HepG2 (cell line): ENCODE measurements at regions not wholly inside any gene's neighbourhood (a gene's known extent, or its start where the extent isn't known, plus 50 kb on each side); places are given as distances from the start of the nearest gene placed in this dataset.

Source experiments
- ATAC-seq: fragments of 200-7000 bp; cut with Tn5 transposase; 3 replicates; pipeline ENCODE4 v1.9.1; 2020; ENCODE audit warnings: mild to moderate bottlenecking, moderate library complexity
- BruUV-seq: library from RNA; stranded (reverse); fragments of 400-500 nt; replicated peaks from 2 replicates; lab custom pipeline; 2021; lab: Mats Ljungman, UMichigan
- CTCF ChIA-PET: fragments of 300-600 bp; formaldehyde crosslinking; extraction: SDS; loops from one replicate; lab custom pipeline; 2021; ENCODE audit warnings: low total read pairs, inconsistent platforms, low intra/inter-chr PET ratio; lab: Yijun Ruan, JAX
- POLR2A ChIA-PET: fragments of 350-600 bp; sonication (Branson Sonifier 250); formaldehyde crosslinking; loops from one replicate; lab custom pipeline; 2020; ENCODE audit warnings: antibody characterized with exemption, inconsistent platforms; lab: Yijun Ruan, JAX
- DNase-seq: peaks from one replicate; pipeline ENCODE4 v3.0.0-alpha.2; 2015; ENCODE audit warnings: low spot score
- FAIRE-seq: peaks from 3 replicates; lab custom pipeline; 2011; peaks lifted over from hg19 to GRCh38; lab: Jason Lieb, UNC
- H2AFZ ChIP-seq: one replicate; pipeline ENCODE4 v1.6.1; 2011; ENCODE audit warnings: low read length, inconsistent platforms
- H3K27ac ChIP-seq: fragments of 300-600 bp; 3 replicates; pipeline ENCODE4 v1.8.0; 2011; ENCODE audit warnings: mixed run types, mild to moderate bottlenecking, mixed read lengths, low read length, inconsistent platforms; ENCODE audit not compliant: insufficient read depth; ENCODE audit errors: extremely low read length
- H3K27me3 ChIP-seq, 2 experiments: fragments of 200-600 bp in 1 of 2; 2 replicates in 1 of 2; 3 replicates in 1 of 2; pipeline versions ENCODE4 v1.6.0 to v1.8.0; 2011; ENCODE audit warnings: low read length in 2 of 2, mild to moderate bottlenecking in 2 of 2, moderate library complexity in 2 of 2, inconsistent platforms in 1 of 2; ENCODE audit not compliant: insufficient read depth in 2 of 2, control insufficient read depth in 1 of 2
- H3K36me3 ChIP-seq, 2 experiments: fragments of 200-600 bp in 1 of 2; replicated peaks in 1 of 2; 2 replicates in 1 of 2; 3 replicates in 1 of 2; pipeline versions ENCODE4 v1.5.1 to v1.8.0; 2011; ENCODE audit warnings: low read length in 2 of 2, inconsistent platforms in 1 of 2; ENCODE audit not compliant: insufficient read depth in 2 of 2, control insufficient read depth in 1 of 2
- H3K4me1 ChIP-seq: 2 replicates; pipeline ENCODE4 v1.5.1; 2012; ENCODE audit warnings: low read length, inconsistent platforms; ENCODE audit not compliant: insufficient read depth
- H3K4me2 ChIP-seq: 2 replicates; pipeline ENCODE4 v1.6.0; 2011; ENCODE audit warnings: low read depth, low read length, inconsistent platforms
- H3K4me3 ChIP-seq, 3 experiments: fragments of 200-600 bp in 1 of 3; sonication (generic), shearing (Covaris generic) in 1 of 3; replicated peaks in 1 of 3; 2 replicates each; pipeline ENCODE4 v1.5.1; 2011 to 2016; ENCODE audit warnings: low read length in 3 of 3, inconsistent platforms in 2 of 3, low read depth in 2 of 3, mild to moderate bottlenecking in 2 of 3, control low read depth in 1 of 3, mixed read lengths in 1 of 3; ENCODE audit not compliant: insufficient read depth in 1 of 3
- H3K79me2 ChIP-seq: one replicate; pipeline ENCODE4 v1.6.1; 2011; ENCODE audit warnings: low read length, inconsistent platforms; ENCODE audit not compliant: insufficient read depth
- H3K9ac ChIP-seq: 2 replicates; pipeline ENCODE4 v1.6.0; 2011; ENCODE audit warnings: mild to moderate bottlenecking, low read depth, low read length, inconsistent platforms; ENCODE audit not compliant: insufficient read depth
- H3K9me3 ChIP-seq: 2 replicates; pipeline ENCODE4 v1.5.1; 2012; ENCODE audit warnings: mild to moderate bottlenecking, low read length
- H4K20me1 ChIP-seq: 2 replicates; pipeline ENCODE4 v1.6.0; 2011; ENCODE audit warnings: inconsistent platforms, mild to moderate bottlenecking, low read length, moderate library complexity; ENCODE audit not compliant: insufficient read depth
- CHD2 ChIP-seq: IDR thresholded peaks from 2 replicates; pipeline ENCODE4 v1.6.1; 2011; ENCODE audit warnings: low read depth, low read length, improper control_type of control experiment
- MAFF ChIP-seq: IDR thresholded peaks from 2 replicates; pipeline ENCODE4 v1.6.1; 2011; ENCODE audit warnings: low read depth, low read length, improper control_type of control experiment
- MAFK ChIP-seq, 2 experiments: IDR thresholded peaks in 1 of 2; conservative IDR thresholded peaks in 1 of 2; 2 replicates each; pipeline ENCODE4 v1.6.1; 2011; ENCODE audit warnings: improper control_type of control experiment in 2 of 2, low read length in 2 of 2
- MLLT10 ChIP-seq: sonication (generic); formaldehyde crosslinking; IDR thresholded peaks from 2 replicates; pipeline ENCODE4 v1.4.0; 2020; ENCODE audit warnings: missing genetic modification reagents
- ZFP36 ChIP-seq: fragments of 150-350 bp; IDR thresholded peaks from 2 replicates; pipeline ENCODE4 v1.6.1; 2018; ENCODE audit warnings: borderline replicate concordance, low read length, low read depth; ENCODE audit not compliant: partially characterized antibody
- ZKSCAN5 ChIP-seq: sonication (generic); formaldehyde crosslinking; IDR thresholded peaks from 2 replicates; pipeline ENCODE4 v1.5.1; 2020; ENCODE audit warnings: mild to moderate bottlenecking, missing genetic modification reagents
- ZNF552 ChIP-seq: sonication (generic); formaldehyde crosslinking; IDR thresholded peaks from 2 replicates; pipeline ENCODE4 v1.9.0; 2022; ENCODE audit warnings: missing genetic modification reagents, mild to moderate bottlenecking, borderline replicate concordance
- WGBS: methylation state at CpG from one replicate; pipeline ENCODE4 v1.1.6; 2017; ENCODE audit warnings: low lambda C conversion rate; 5-methylcytosine and 5-hydroxymethylcytosine counted together
- in situ Hi-C: cut with HindIII; loops from 2 replicates; pipeline ENCODE4 v1.10.0; 2017; ENCODE audit warnings: low pct_unique_long_range_greater_than_20kb; ENCODE audit not compliant: extremely low pct_ligation_motif_present
- intact Hi-C: fragments of 100-400 bp; cut with micrococcal nuclease; formaldehyde crosslinking; loops from one replicate; pipeline ENCODE4 v1.10.0; 2022; ENCODE audit not compliant: unreplicated experiment
- TF ChIP-seq, protein P1 (sequence below), 2 experiments: sonication (generic) in 1 of 2; formaldehyde crosslinking in 1 of 2; IDR thresholded peaks; 2 replicates each; pipeline versions ENCODE4 v1.4.0 to v1.6.1; 2018 to 2020; ENCODE audit warnings: missing genetic modification reagents in 2 of 2, borderline replicate concordance in 1 of 2, low read depth in 1 of 2, mild to moderate bottlenecking in 1 of 2, missing biosample characterization in 1 of 2
- TF ChIP-seq, protein P2 (sequence below): sonication (generic); formaldehyde crosslinking; IDR thresholded peaks from 2 replicates; pipeline ENCODE4 v1.5.0; 2020; ENCODE audit warnings: missing genetic modification reagents
- TF ChIP-seq, protein P3 (sequence below): sonication (generic); formaldehyde crosslinking; IDR thresholded peaks from 2 replicates; pipeline ENCODE4 v1.4.0; 2020; ENCODE audit warnings: mild to moderate bottlenecking, missing genetic modification reagents

DNA sequence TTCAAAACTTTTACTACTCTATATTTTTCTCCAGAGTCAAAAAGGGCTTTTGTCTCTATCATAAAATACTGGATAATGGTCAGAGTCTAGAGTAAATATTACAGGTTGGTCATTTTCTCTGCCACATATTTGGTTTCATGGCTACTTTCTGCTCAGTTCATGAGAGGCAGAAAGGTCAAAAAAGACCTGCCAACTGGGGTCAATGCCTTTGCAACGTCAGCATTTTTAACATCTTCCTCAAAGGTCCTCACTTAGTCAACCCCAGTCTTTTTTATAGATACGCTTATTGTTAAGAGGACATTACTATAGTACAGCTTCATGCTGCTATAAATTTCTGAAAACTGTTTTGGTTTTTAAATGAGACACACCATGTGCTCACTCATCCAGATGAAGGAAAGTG is 312.1 kb upstream of the ARHGEF26 start:
- TF ChIP-seq MAFK (conservative IDR thresholded peaks at IDR 0.05 in 1 of 2, IDR thresholded peaks at IDR 0.05 in 1 of 2; ENCODE audit: low read length in 2 of 2) (peak; percentile 63 to 87; a peak in 3 of 4 replicates), CHD2 (no peak), MAFF (peak; percentile 77)
- TF ChIP-seq, protein P1, sequence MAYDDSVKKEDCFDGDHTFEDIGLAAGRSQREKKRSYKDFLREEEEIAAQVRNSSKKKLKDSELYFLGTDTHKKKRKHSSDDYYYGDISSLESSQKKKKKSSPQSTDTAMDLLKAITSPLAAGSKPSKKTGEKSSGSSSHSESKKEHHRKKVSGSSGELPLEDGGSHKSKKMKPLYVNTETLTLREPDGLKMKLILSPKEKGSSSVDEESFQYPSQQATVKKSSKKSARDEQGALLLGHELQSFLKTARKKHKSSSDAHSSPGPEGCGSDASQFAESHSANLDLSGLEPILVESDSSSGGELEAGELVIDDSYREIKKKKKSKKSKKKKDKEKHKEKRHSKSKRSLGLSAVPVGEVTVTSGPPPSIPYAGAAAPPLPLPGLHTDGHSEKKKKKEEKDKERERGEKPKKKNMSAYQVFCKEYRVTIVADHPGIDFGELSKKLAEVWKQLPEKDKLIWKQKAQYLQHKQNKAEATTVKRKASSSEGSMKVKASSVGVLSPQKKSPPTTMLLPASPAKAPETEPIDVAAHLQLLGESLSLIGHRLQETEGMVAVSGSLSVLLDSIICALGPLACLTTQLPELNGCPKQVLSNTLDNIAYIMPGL (CRISPR knock-in tag; IDR thresholded peaks at IDR 0.05; ENCODE audit: borderline replicate concordance in 1 of 2, low read depth in 1 of 2) = no peak
- POLR2A ChIA-PET = no interaction called here
- Histone ChIP-seq H2AFZ (no peak overlapping the region), H3K36me3 (no peaks in the 10 kb centered on the region), H3K9ac (no peak overlapping the region), H3K27me3 (no peaks in the 10 kb centered on the region), H3K4me2 (no peak overlapping the region), H3K79me2 (no peaks in the 10 kb centered on the region), H3K4me1 (no peaks in the 10 kb centered on the region), H3K4me3 (no peak overlapping the region), H3K9me3 (no peaks in the 10 kb centered on the region), H3K27ac (no peak overlapping the region), H4K20me1 (no peaks in the 10 kb centered on the region)
- FAIRE-seq (no peak), DNase-seq (no peak), ATAC-seq (no peak)
- CTCF ChIA-PET = no interaction called here
- BruUV-seq = no TSS peak
- intact Hi-C loops = no loop called here
- in situ Hi-C loops = no loop called here
- 29% methylated on average over 2 of the region's 2 CpGs for WGBS

DNA sequence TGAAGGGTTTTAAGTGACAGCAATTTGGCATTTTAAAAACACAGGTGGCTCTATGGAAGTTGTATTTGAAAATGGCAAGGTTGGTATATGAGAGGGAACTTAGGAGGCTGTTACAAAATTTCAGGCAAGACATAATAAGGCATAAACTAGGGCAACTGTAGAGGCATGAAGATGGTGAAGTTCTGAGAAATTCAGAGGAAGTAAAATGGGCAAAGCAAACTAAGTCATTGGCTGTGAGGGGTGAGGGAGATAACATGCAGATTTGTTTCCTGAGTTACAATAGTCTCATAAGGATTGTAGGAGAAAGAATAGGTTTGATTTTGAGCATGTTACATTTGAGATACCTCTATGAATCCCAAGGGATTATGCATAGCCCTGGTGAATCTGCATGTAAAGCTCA is 302.9 kb upstream of the ARHGEF26 start:
- FAIRE-seq (no peak), DNase-seq (no peak), ATAC-seq (no peak)
- H3K4me1 ChIP-seq = no peaks in the 10 kb centered on the region
- no peak overlapping the region for H3K9ac ChIP-seq
- H3K9me3 ChIP-seq = no peaks in the 10 kb centered on the region
- H3K79me2 ChIP-seq = no peaks in the 10 kb centered on the region
- TF ChIP-seq ZKSCAN5 (CRISPR knock-in tag) (no peak), ZFP36 (no peak), MLLT10 (no peak), ZNF552 (CRISPR knock-in tag) (no peak)
- TF ChIP-seq, protein P2, sequence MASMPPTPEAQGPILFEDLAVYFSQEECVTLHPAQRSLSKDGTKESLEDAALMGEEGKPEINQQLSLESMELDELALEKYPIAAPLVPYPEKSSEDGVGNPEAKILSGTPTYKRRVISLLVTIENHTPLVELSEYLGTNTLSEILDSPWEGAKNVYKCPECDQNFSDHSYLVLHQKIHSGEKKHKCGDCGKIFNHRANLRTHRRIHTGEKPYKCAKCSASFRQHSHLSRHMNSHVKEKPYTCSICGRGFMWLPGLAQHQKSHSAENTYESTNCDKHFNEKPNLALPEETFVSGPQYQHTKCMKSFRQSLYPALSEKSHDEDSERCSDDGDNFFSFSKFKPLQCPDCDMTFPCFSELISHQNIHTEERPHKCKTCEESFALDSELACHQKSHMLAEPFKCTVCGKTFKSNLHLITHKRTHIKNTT (CRISPR knock-in tag) = no peak
- TF ChIP-seq, protein P3, sequence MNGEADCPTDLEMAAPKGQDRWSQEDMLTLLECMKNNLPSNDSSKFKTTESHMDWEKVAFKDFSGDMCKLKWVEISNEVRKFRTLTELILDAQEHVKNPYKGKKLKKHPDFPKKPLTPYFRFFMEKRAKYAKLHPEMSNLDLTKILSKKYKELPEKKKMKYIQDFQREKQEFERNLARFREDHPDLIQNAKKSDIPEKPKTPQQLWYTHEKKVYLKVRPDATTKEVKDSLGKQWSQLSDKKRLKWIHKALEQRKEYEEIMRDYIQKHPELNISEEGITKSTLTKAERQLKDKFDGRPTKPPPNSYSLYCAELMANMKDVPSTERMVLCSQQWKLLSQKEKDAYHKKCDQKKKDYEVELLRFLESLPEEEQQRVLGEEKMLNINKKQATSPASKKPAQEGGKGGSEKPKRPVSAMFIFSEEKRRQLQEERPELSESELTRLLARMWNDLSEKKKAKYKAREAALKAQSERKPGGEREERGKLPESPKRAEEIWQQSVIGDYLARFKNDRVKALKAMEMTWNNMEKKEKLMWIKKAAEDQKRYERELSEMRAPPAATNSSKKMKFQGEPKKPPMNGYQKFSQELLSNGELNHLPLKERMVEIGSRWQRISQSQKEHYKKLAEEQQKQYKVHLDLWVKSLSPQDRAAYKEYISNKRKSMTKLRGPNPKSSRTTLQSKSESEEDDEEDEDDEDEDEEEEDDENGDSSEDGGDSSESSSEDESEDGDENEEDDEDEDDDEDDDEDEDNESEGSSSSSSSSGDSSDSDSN (CRISPR knock-in tag) = no peak
- ChIA-PET CTCF (no interaction called here), POLR2A (no interaction called here)
- H3K27me3 ChIP-seq = no peaks in the 10 kb centered on the region
- no peaks in the 10 kb centered on the region for H4K20me1 ChIP-seq
- BruUV-seq = no TSS peak
- no peak overlapping the region for H3K4me3 ChIP-seq
- H3K27ac ChIP-seq = no peak overlapping the region
- in situ Hi-C loops = no loop called here
- H2AFZ ChIP-seq = no peak overlapping the region
- intact Hi-C loops = no loop called here
- H3K36me3 ChIP-seq = no peaks in the 10 kb centered on the region
- no peak overlapping the region for H3K4me2 ChIP-seq
